Activated naive CD8-positive, alpha-beta T cell treated with anti-CD3 and anti-CD28 coated beads, Interleukin-2, amount 10 ng/mL, durations not matched to agents 7 days and 5 days (primary cell): ENCODE measurements at regions not wholly inside any gene's neighbourhood (a gene's known extent, or its start where the extent isn't known, plus 50 kb on each side); places are given as distances from the start of the nearest gene placed in this dataset.

Experiments used
- ATAC-seq: fragments of 150-1000 bp; cut with Tn5 transposase; one replicate; pipeline ENCODE4 v1.10.0; 2021; ENCODE audit warnings: low read depth, moderate library complexity
- POLR2A ChIA-PET: fragments of 350-600 bp; sonication (Branson Sonifier 250); formaldehyde crosslinking; loops from one replicate; lab custom pipeline; 2021; ENCODE audit warnings: antibody characterized with exemption; lab: Charles Lee
- DNase-seq: peaks from one replicate; pipeline ENCODE4 v3.0.0; 2021
- H3K27ac Mint-ChIP-seq: one replicate; pipeline ENCODE4 v1.8.0; 2022; ENCODE audit warnings: mild to moderate bottlenecking, mixed read lengths
- H3K27me3 Mint-ChIP-seq: one replicate; pipeline ENCODE4 v1.8.0; 2022; ENCODE audit warnings: mild to moderate bottlenecking, moderate library complexity, mixed read lengths
- H3K36me3 Mint-ChIP-seq: one replicate; pipeline ENCODE4 v1.8.0; 2021; ENCODE audit warnings: mild to moderate bottlenecking, mixed read lengths
- H3K4me1 Mint-ChIP-seq: one replicate; pipeline ENCODE4 v1.8.0; 2021; ENCODE audit warnings: mixed read lengths
- H3K4me3 Mint-ChIP-seq: one replicate; pipeline ENCODE4 v1.8.0; 2022; ENCODE audit warnings: mild to moderate bottlenecking, moderate library complexity, mixed read lengths
- H3K9me3 Mint-ChIP-seq: one replicate; pipeline ENCODE4 v1.8.0; 2021; ENCODE audit warnings: mixed read lengths

GRCh38 chr6:40187535-40188144, 253.4 kb upstream of the MOCS1 start:
- Mint-ChIP-seq H3K4me1 (no peaks in the 10 kb centered on the region), H3K27ac (no peak overlapping the region), H3K9me3 (peaks cover 12% of the 10 kb centered on the region), H3K27me3 (peaks cover 5% of the 10 kb centered on the region), H3K36me3 (peaks cover 2% of the 10 kb centered on the region), H3K4me3 (no peak overlapping the region)
- POLR2A ChIA-PET = no interaction called here
- DNase-seq = no peak
- ATAC-seq = no peak

- Mint-ChIP-seq H3K4me1 (no peaks in the 10 kb centered on the region), H3K27me3 (peaks cover 9% of the 10 kb centered on the region), H3K36me3 (peaks cover 2% of the 10 kb centered on the region), H3K27ac (no peak overlapping the region), H3K9me3 (peaks cover 15% of the 10 kb centered on the region), H3K4me3 (no peak overlapping the region)
- ATAC-seq = no peak
- no peak for DNase-seq
- POLR2A ChIA-PET = no interaction called here
Measured at GRCh38 chr6:40185486-40185885, 251.2 kb upstream of the MOCS1 start.

GRCh38 chr6:40183902-40184301, 249.6 kb upstream of the MOCS1 start:
- Mint-ChIP-seq H3K4me3 (no peak overlapping the region), H3K36me3 (peaks cover 2% of the 10 kb centered on the region), H3K27me3 (peaks cover 9% of the 10 kb centered on the region), H3K9me3 (peaks cover 15% of the 10 kb centered on the region), H3K27ac (no peak overlapping the region), H3K4me1 (no peaks in the 10 kb centered on the region)
- DNase-seq (no peak), ATAC-seq (no peak)
- POLR2A ChIA-PET = no interaction called here

GRCh38 chr6:40181367-40181766, 247.1 kb upstream of the MOCS1 start:
- Mint-ChIP-seq H3K4me3 (no peak overlapping the region), H3K9me3 (peaks cover 17% of the 10 kb centered on the region), H3K27ac (no peak overlapping the region), H3K4me1 (no peaks in the 10 kb centered on the region), H3K36me3 (peaks cover 2% of the 10 kb centered on the region), H3K27me3 (peaks cover 11% of the 10 kb centered on the region)
- POLR2A ChIA-PET = no interaction called here
- ATAC-seq (no peak), DNase-seq (no peak)

- Mint-ChIP-seq H3K36me3 (peaks cover 2% of the 10 kb centered on the region), H3K27ac (no peak overlapping the region), H3K27me3 (peaks cover 11% of the 10 kb centered on the region), H3K9me3 (peaks cover 17% of the 10 kb centered on the region), H3K4me1 (no peaks in the 10 kb centered on the region), H3K4me3 (no peak overlapping the region)
- DNase-seq (no peak), ATAC-seq (no peak)
- POLR2A ChIA-PET = no interaction called here
Measured at GRCh38 chr6:40180271-40180670, 246.0 kb upstream of the MOCS1 start.

GRCh38 chr6:40179496-40179895, 245.2 kb upstream of the MOCS1 start:
- DNase-seq = no peak
- Mint-ChIP-seq H3K9me3 (peaks cover 15% of the 10 kb centered on the region), H3K27ac (no peak overlapping the region), H3K4me1 (no peaks in the 10 kb centered on the region), H3K36me3 (peaks cover 2% of the 10 kb centered on the region), H3K4me3 (no peak overlapping the region), H3K27me3 (peaks cover 9% of the 10 kb centered on the region)
- POLR2A ChIA-PET = no interaction called here
- ATAC-seq = no peak

- no peak for ATAC-seq
- POLR2A ChIA-PET = no interaction called here
- Mint-ChIP-seq H3K27me3 (peaks cover 10% of the 10 kb centered on the region), H3K4me3 (no peak overlapping the region), H3K36me3 (no peaks in the 10 kb centered on the region), H3K9me3 (peaks cover 5% of the 10 kb centered on the region), H3K27ac (no peak overlapping the region), H3K4me1 (no peaks in the 10 kb centered on the region)
- DNase-seq = no peak
Measured at GRCh38 chr6:40177598-40177997, 243.3 kb upstream of the MOCS1 start.

- Mint-ChIP-seq H3K9me3 (peaks cover 2% of the 10 kb centered on the region), H3K27ac (no peak overlapping the region), H3K27me3 (peaks cover 11% of the 10 kb centered on the region), H3K4me3 (no peak overlapping the region), H3K36me3 (no peaks in the 10 kb centered on the region), H3K4me1 (no peaks in the 10 kb centered on the region)
- ATAC-seq = no peak
- POLR2A ChIA-PET = no interaction called here
- no peak for DNase-seq
Measured at GRCh38 chr6:40176152-40176551, 241.9 kb upstream of the MOCS1 start.

GRCh38 chr6:40172272-40172671, 238.0 kb upstream of the MOCS1 start:
- Mint-ChIP-seq H3K4me3 (no peak overlapping the region), H3K27me3 (peaks cover 12% of the 10 kb centered on the region), H3K4me1 (no peaks in the 10 kb centered on the region), H3K27ac (no peak overlapping the region), H3K9me3 (peaks cover 2% of the 10 kb centered on the region), H3K36me3 (no peaks in the 10 kb centered on the region)
- no peak for ATAC-seq
- DNase-seq = no peak
- POLR2A ChIA-PET = no interaction called here

GRCh38 chr6:40171343-40171742, 237.1 kb upstream of the MOCS1 start:
- no peak for DNase-seq
- POLR2A ChIA-PET = no interaction called here
- peaks cover 9% of the 10 kb centered on the region for H3K27me3 Mint-ChIP-seq

GRCh38 chr6:40170856-40171255, 236.6 kb upstream of the MOCS1 start:
- H3K9me3 Mint-ChIP-seq = no peaks in the 10 kb centered on the region
- H3K27me3 Mint-ChIP-seq = peaks cover 9% of the 10 kb centered on the region
- ATAC-seq (no peak), DNase-seq (no peak)
- POLR2A ChIA-PET = no interaction called here
- H3K27ac Mint-ChIP-seq = no peak overlapping the region
- H3K36me3 Mint-ChIP-seq = no peaks in the 10 kb centered on the region
- no peaks in the 10 kb centered on the region for H3K4me1 Mint-ChIP-seq
- H3K4me3 Mint-ChIP-seq = no peak overlapping the region

More at GRCh38 chr6:40171343-40171742, 237.1 kb upstream of the MOCS1 start:
- ATAC-seq = no peak
- no peak overlapping the region for H3K4me3 Mint-ChIP-seq
- H3K4me1 Mint-ChIP-seq = no peaks in the 10 kb centered on the region
- H3K27ac Mint-ChIP-seq = no peak overlapping the region
- no peaks in the 10 kb centered on the region for H3K9me3 Mint-ChIP-seq
- no peaks in the 10 kb centered on the region for H3K36me3 Mint-ChIP-seq

- Mint-ChIP-seq H3K4me3 (no peak overlapping the region), H3K9me3 (no peaks in the 10 kb centered on the region)
- DNase-seq = no peak
Measured at GRCh38 chr6:40169878-40170277, 235.6 kb upstream of the MOCS1 start.

GRCh38 chr6:40166963-40167362, 232.7 kb upstream of the MOCS1 start:
- Mint-ChIP-seq H3K4me3 (no peak overlapping the region), H3K4me1 (no peaks in the 10 kb centered on the region), H3K27me3 (peaks cover 4% of the 10 kb centered on the region), H3K36me3 (no peaks in the 10 kb centered on the region), H3K27ac (no peak overlapping the region), H3K9me3 (no peaks in the 10 kb centered on the region)
- POLR2A ChIA-PET = no interaction called here
- ATAC-seq (no peak), DNase-seq (no peak)

More at GRCh38 chr6:40169878-40170277, 235.6 kb upstream of the MOCS1 start:
- no peaks in the 10 kb centered on the region for H3K36me3 Mint-ChIP-seq
- H3K4me1 Mint-ChIP-seq = no peaks in the 10 kb centered on the region
- POLR2A ChIA-PET = no interaction called here
- H3K27me3 Mint-ChIP-seq = peaks cover 9% of the 10 kb centered on the region
- no peak for ATAC-seq
- no peak overlapping the region for H3K27ac Mint-ChIP-seq

- POLR2A ChIA-PET = no interaction called here
- H3K9me3 Mint-ChIP-seq = no peaks in the 10 kb centered on the region
- no peak for DNase-seq
- ATAC-seq = no peak
- H3K4me3 Mint-ChIP-seq = no peak overlapping the region
- no peaks in the 10 kb centered on the region for H3K36me3 Mint-ChIP-seq
- peaks cover 2% of the 10 kb centered on the region for H3K27me3 Mint-ChIP-seq
- H3K4me1 Mint-ChIP-seq = no peaks in the 10 kb centered on the region
- no peak overlapping the region for H3K27ac Mint-ChIP-seq
Measured at GRCh38 chr6:40165036-40165709, 230.9 kb upstream of the MOCS1 start.
